GM21723 (cell line): ENCODE measurements at regions not wholly inside any gene's neighbourhood (a gene's known extent, or its start where the extent isn't known, plus 50 kb on each side); places are given as distances from the start of the nearest gene placed in this dataset.
A peak's percentile ranks its signal among the peaks of the same experiment; 100 is the strongest.
"Not testable (repeated sequence)": the region's sequence is repeated elsewhere in the genome, so short reads cannot be mapped to it uniquely, and the experiment has no call there.

Experiments
- ATAC-seq: cut with Tn5 transposase; IDR thresholded peaks from one replicate; pipeline ENCODE4 v1.9.1; 2021; ENCODE audit warnings: mild to moderate bottlenecking, moderate library complexity; ENCODE audit not compliant: unreplicated experiment

DNA sequence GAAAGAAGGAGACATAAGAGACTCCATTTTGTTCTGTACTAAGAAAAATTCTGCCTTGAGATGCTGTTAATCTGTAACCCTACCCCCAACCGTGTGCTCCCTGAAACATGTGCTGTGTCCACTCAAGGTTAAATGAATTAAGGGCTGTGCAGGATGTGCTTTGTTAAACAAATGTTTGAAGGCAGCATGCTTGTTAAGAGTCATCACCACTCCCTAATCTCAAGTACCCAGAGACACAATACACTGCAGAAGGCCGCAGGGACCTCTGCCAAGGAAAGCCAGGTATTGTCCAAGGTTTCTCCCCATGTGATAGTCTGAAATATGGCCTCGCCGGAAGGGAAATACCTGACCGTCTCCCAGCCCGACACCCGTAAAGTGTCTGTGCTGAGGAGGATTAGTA is 152.4 kb upstream of the NOTCH2NLA start:
- ATAC-seq: not testable (repeated sequence)

GRCh38 chr1:146376708-146377496 is 148.1 kb upstream of the NOTCH2NLA start:
- ATAC-seq: peak; percentile 92

DNA sequence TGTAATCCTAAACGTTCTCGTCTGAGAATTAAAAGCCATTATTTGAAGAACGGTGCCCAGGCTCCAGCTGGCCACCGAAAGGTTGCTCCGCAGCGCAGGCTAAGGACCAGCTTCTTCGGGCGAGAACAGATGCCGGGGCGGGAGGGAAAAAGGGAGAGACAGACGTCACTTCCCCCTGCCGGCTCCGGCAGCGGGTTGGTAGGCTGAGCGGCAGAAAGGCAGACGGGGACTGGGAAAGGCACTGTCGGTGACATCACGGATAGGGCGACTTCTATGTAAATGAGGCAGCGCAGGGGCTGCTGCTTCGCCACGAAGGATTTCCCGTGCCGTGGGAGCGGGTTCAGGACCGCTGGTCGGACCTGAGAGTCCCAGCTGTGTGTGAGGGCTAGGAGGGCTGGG is 147.5 kb upstream of the NOTCH2NLA start:
- peak; percentile 65 for ATAC-seq

DNA sequence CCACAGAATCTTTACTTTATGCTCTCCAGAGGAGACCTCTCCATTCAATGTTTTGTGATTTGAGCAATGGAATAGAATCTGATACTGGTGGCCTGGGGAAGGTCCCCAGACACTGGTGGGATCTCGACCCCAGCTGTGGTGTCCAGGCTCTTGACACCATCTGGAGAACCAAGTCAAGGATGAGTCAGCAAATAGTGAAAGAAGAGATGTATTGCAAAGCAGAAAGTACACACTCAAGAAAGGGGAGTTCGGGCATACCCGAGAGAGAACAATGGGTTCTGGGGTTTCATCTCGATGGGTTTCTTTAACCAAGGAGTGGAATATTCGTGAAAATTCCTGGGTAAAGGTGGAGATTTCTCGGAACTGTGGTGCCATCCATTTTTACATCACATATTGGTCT is 146.3 kb upstream of the NOTCH2NLA start:
- ATAC-seq: not testable (repeated sequence)

- ATAC-seq: not testable (repeated sequence)
Measured at GRCh38 chr1:146369940-146370339, 141.1 kb upstream of the NOTCH2NLA start.

GRCh38 chr1:146355373-146355772 is 126.6 kb upstream of the NOTCH2NLA start:
- ATAC-seq: not testable (repeated sequence)

DNA sequence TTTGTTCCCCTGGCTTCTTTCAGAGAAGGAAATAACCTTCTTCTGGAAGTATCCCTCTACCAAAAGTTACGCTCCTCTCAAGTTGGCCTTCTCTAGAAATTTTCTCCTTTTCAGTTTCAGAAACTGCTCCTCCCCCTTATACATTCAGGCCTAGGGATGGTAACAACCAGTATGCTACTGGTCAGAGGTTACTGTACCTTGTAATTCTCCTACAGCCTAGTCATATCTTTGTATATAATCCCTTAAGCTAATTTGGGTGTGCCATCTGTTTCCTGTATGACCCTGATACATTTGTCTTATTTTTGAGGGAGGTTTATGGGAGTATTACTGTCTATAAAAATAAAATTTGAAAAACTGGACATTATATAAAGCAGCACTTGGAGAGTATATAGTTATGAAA is 98.0 kb upstream of the NOTCH2NLA start:
- not testable (repeated sequence) for ATAC-seq

GRCh38 chr1:146324463-146324862 is 95.6 kb upstream of the NOTCH2NLA start:
- ATAC-seq: not testable (repeated sequence)

- not testable (repeated sequence) for ATAC-seq
Measured at GRCh38 chr1:146323302-146323701, 94.5 kb upstream of the NOTCH2NLA start.

- not testable (repeated sequence) for ATAC-seq
Measured at GRCh38 chr1:146322893-146323292, 94.1 kb upstream of the NOTCH2NLA start.

DNA sequence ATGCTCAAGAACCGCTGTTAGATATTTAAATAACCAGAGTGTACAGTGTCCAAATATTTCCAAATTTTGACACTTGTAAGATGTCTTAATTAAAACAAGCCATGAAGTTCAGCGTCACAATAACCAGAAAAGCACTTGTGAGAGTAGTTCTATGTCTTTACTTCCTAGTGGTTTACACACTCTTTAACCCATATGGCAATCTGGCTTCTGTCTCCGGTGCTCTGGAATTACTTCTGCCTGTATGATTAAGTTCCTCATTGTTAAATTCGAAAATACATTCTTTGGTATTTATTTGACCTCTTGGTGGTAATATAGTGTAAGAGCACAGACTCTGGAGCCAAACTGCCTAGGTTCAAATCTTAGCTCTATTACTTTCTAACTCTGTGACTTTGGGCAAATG is 89.9 kb upstream of the NOTCH2NLA start:
- ATAC-seq: not testable (repeated sequence)

DNA sequence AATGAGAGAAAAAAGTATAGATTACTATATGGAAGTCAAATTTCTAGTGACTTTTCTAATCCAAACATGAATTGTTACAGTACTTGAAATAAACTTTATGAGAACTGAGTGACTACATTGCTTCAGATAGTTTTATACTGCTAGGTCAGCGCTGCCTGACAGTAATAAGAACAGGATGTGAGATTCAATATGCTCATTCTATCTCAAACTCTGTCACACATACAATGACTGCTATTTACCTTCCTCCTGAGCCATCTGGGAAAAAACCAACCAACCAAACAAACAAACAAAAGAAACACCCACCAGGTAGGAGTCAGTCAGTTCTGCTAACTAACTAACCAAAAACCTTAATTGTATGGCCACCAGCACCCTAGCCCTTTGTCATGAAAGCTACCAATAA is 89.0 kb upstream of the NOTCH2NLA start:
- not testable (repeated sequence) for ATAC-seq

GRCh38 chr1:146314449-146315246 is 85.8 kb upstream of the NOTCH2NLA start:
- ATAC-seq: not testable (repeated sequence)

- ATAC-seq: not testable (repeated sequence)
Measured at GRCh38 chr1:146310579-146310978, 81.8 kb upstream of the NOTCH2NLA start.

GRCh38 chr1:146309427-146309826 is 80.6 kb upstream of the NOTCH2NLA start:
- ATAC-seq: not testable (repeated sequence)

GRCh38 chr1:146308892-146309291 is 80.1 kb upstream of the NOTCH2NLA start:
- not testable (repeated sequence) for ATAC-seq

DNA sequence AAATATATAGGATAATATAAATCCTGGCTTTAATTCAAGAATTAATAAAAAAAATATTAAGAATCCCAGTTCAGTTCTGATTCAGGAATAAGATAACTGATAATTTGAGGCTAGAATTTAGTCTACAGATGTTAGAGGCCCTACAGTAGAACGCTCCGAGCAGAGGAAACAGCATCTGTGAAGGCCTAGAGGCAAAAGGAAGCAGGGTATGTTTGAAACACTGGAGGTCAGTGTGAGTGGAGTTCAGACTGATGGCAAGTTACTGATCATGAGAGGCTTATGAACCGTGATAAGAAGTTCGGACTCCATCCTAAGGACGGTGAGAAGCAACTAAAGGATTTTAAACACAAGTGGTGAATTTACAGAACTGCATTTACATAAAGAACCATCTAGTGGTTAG is 79.3 kb upstream of the NOTCH2NLA start:
- ATAC-seq: not testable (repeated sequence)

DNA sequence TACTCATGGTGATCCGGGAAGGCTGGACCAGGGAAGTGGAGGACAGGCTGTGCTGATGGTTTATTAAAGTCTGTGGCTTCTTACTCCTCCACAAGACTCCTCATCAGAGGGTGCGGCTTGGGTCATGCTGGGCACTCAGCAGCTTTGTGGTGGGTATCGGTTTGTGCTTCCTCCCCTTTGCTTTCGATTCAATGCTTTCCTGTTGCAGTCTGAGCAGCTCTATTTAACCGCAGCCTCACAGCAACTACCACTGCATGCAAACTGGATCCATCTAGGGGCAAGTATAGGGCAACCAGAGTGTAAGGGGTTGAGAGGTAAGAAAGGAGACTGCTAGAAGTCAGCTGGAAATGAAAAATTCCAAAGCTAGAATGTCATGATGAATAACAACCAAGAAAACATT is 78.8 kb upstream of the NOTCH2NLA start:
- ATAC-seq: peak; percentile 95

GRCh38 chr1:146306651-146307050 is 77.8 kb upstream of the NOTCH2NLA start:
- ATAC-seq: not testable (repeated sequence)

GRCh38 chr1:146305442-146305841 is 76.6 kb upstream of the NOTCH2NLA start:
- ATAC-seq: not testable (repeated sequence)

DNA sequence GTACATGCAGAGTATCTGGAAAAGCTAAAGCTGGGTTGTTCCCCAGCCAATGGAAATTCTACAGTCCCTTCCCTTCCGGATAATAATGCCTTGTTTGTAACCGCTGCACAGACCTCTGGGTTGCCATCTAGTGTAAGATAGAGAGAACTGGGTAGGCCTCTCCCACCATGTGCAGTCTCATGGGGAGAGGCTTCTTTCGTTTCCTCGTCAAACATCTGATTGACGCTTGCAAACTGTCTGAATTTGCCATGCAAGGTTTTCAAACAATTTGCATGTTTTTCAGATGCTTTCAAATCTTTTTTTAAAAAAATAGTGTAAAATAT is 69.7 kb upstream of the NOTCH2NLA start:
- ATAC-seq: peak; percentile 95
